Neural progenitor cell (in vitro differentiated cells): ENCODE measurements at regions not wholly inside any gene's neighbourhood (a gene's known extent, or its start where the extent isn't known, plus 50 kb on each side); places are given as distances from the start of the nearest gene placed in this dataset.

Source experiments
- DNase-seq: peaks from one replicate; pipeline ENCODE4 v3.0.0-alpha.2; 2016; ENCODE audit warnings: low spot score
- H2AFZ ChIP-seq: fragments of 200-600 bp; sonication (generic); replicated peaks from 2 replicates; pipeline ENCODE4 v1.6.1; 2016; ENCODE audit warnings: antibody characterized with exemption
- H3F3A ChIP-seq: fragments of 200-600 bp; sonication (generic); 2 replicates; pipeline ENCODE4 v1.6.1; 2016; ENCODE audit warnings: antibody characterized with exemption, low read depth
- H3K27ac ChIP-seq: fragments of 200-600 bp; sonication (generic); 2 replicates; pipeline ENCODE4 v1.5.1; 2016; ENCODE audit warnings: mild to moderate bottlenecking
- H3K27me3 ChIP-seq: fragments of 200-600 bp; sonication (generic); 2 replicates; pipeline ENCODE4 v1.6.1; 2016; ENCODE audit warnings: mild to moderate bottlenecking, moderate library complexity
- H3K36me3 ChIP-seq: fragments of 200-600 bp; sonication (generic); 2 replicates; pipeline ENCODE4 v1.5.1; 2016
- H3K4me1 ChIP-seq: fragments of 200-600 bp; sonication (generic); 2 replicates; pipeline ENCODE4 v1.6.1; 2016; ENCODE audit warnings: mixed run types
- H3K4me2 ChIP-seq: fragments of 200-600 bp; sonication (generic); 2 replicates; pipeline ENCODE4 v1.6.1; 2016
- H3K4me3 ChIP-seq: fragments of 200-600 bp; sonication (generic); 2 replicates; pipeline ENCODE4 v1.5.1; 2016
- H3K79me2 ChIP-seq: fragments of 200-600 bp; sonication (generic); 2 replicates; pipeline ENCODE4 v1.6.1; 2016; ENCODE audit warnings: low read depth
- H3K9ac ChIP-seq: fragments of 200-600 bp; sonication (generic); 2 replicates; pipeline ENCODE4 v1.6.1; 2016
- H3K9me3 ChIP-seq: fragments of 200-600 bp; sonication (generic); 2 replicates; pipeline ENCODE4 v1.5.1; 2016; ENCODE audit warnings: low read depth
- H4K20me1 ChIP-seq: fragments of 200-600 bp; sonication (generic); 2 replicates; pipeline ENCODE4 v1.6.1; 2016; ENCODE audit warnings: low read depth
- H3K27ac Mint-ChIP-seq: 3 replicates; pipeline ENCODE4 v1.8.0; 2021; ENCODE audit warnings: mixed read lengths
- H3K27me3 Mint-ChIP-seq: 2 replicates; pipeline ENCODE4 v1.8.0; 2022; ENCODE audit warnings: low read depth, mild to moderate bottlenecking, inconsistent platforms, moderate library complexity, mixed read lengths; ENCODE audit not compliant: insufficient read depth
- H3K36me3 Mint-ChIP-seq: 3 replicates; pipeline ENCODE4 v1.8.0; 2021; ENCODE audit warnings: mixed read lengths
- H3K4me1 Mint-ChIP-seq: 3 replicates; pipeline ENCODE4 v1.8.0; 2021; ENCODE audit warnings: mixed read lengths
- H3K4me3 Mint-ChIP-seq: 3 replicates; pipeline ENCODE4 v1.8.0; 2021; ENCODE audit warnings: mild to moderate bottlenecking, moderate library complexity, mixed read lengths
- H3K9me3 Mint-ChIP-seq: 3 replicates; pipeline ENCODE4 v1.8.0; 2020; ENCODE audit warnings: mixed read lengths
- CTCF ChIP-seq: fragments of 200-600 bp; sonication (generic); IDR thresholded peaks from 2 replicates; pipeline ENCODE4 v1.5.1; 2017; ENCODE audit warnings: antibody characterized with exemption, mild to moderate bottlenecking
- EZH2 ChIP-seq: fragments of 200-600 bp; sonication (generic); IDR thresholded peaks from 2 replicates; pipeline ENCODE4 v1.6.1; 2017; ENCODE audit warnings: antibody characterized with exemption, mild to moderate bottlenecking, moderate library complexity
- EZH2phosphoT487 ChIP-seq: fragments of 200-600 bp; sonication (generic); IDR thresholded peaks from 2 replicates; pipeline ENCODE4 v1.6.1; 2017; ENCODE audit warnings: antibody characterized with exemption

GRCh38 chr9:17018540-17019196, 116.2 kb upstream of the CNTLN start:
- Histone ChIP-seq H3K27me3 (no peaks in the 10 kb centered on the region), H3K4me1 (no peaks in the 10 kb centered on the region), H3K4me3 (no peak overlapping the region), H3K9me3 (no peaks in the 10 kb centered on the region), H4K20me1 (no peaks in the 10 kb centered on the region), H2AFZ (no peak overlapping the region), H3K27ac (no peak overlapping the region), H3K36me3 (no peaks in the 10 kb centered on the region), H3K4me2 (no peak overlapping the region), H3K79me2 (no peaks in the 10 kb centered on the region), H3K9ac (no peak overlapping the region), H3F3A (no peaks in the 10 kb centered on the region)
- DNase-seq = no peak
- TF ChIP-seq EZH2 = no peak
- no peak for TF ChIP-seq EZH2phosphoT487
- TF ChIP-seq CTCF = no peak
- Mint-ChIP-seq H3K27ac (no peak overlapping the region), H3K4me3 (no peak overlapping the region), H3K4me1 (no peaks in the 10 kb centered on the region), H3K27me3 (peaks cover 4% of the 10 kb centered on the region), H3K9me3 (peaks cover 2% of the 10 kb centered on the region), H3K36me3 (no peaks in the 10 kb centered on the region)

GRCh38 chr9:17017931-17018491, 116.8 kb upstream of the CNTLN start:
- H3K4me3 Mint-ChIP-seq = no peak overlapping the region
- no peaks in the 10 kb centered on the region for H3K36me3 ChIP-seq
- H3K36me3 Mint-ChIP-seq = no peaks in the 10 kb centered on the region
- DNase-seq = no peak
- no peaks in the 10 kb centered on the region for H3K4me1 Mint-ChIP-seq
- H3K4me3 ChIP-seq = no peak overlapping the region
- H3K9me3 ChIP-seq = no peaks in the 10 kb centered on the region
- no peaks in the 10 kb centered on the region for H4K20me1 ChIP-seq
- no peak overlapping the region for H2AFZ ChIP-seq
- TF ChIP-seq EZH2phosphoT487 = no peak
- no peak for TF ChIP-seq EZH2
- no peak for TF ChIP-seq CTCF
- no peak overlapping the region for H3K9ac ChIP-seq
- H3K4me2 ChIP-seq = no peak overlapping the region
- no peaks in the 10 kb centered on the region for H3K4me1 ChIP-seq
- peaks cover 4% of the 10 kb centered on the region for H3K27me3 Mint-ChIP-seq
- H3K27ac Mint-ChIP-seq = no peak overlapping the region
- no peaks in the 10 kb centered on the region for H3F3A ChIP-seq
- H3K79me2 ChIP-seq = no peaks in the 10 kb centered on the region
- no peaks in the 10 kb centered on the region for H3K27me3 ChIP-seq
- no peak overlapping the region for H3K27ac ChIP-seq
- H3K9me3 Mint-ChIP-seq = peaks cover 2% of the 10 kb centered on the region

- no peak for TF ChIP-seq CTCF
- no peak for TF ChIP-seq EZH2
- TF ChIP-seq EZH2phosphoT487 = no peak
- no peak overlapping the region for H2AFZ ChIP-seq
Observed at GRCh38 chr9:17013891-17014290, 120.9 kb upstream of the CNTLN start.

More at GRCh38 chr9:17013891-17014290, 120.9 kb upstream of the CNTLN start:
- DNase-seq = no peak
- Histone ChIP-seq H3K27me3 (no peaks in the 10 kb centered on the region), H4K20me1 (no peaks in the 10 kb centered on the region), H3K36me3 (no peaks in the 10 kb centered on the region), H3K4me1 (no peaks in the 10 kb centered on the region), H3K79me2 (no peaks in the 10 kb centered on the region), H3K9me3 (no peaks in the 10 kb centered on the region), H3F3A (no peaks in the 10 kb centered on the region), H3K4me3 (no peak overlapping the region), H3K27ac (no peak overlapping the region), H3K9ac (no peak overlapping the region), H3K4me2 (no peak overlapping the region)
- no peaks in the 10 kb centered on the region for H3K27me3 Mint-ChIP-seq
- no peak overlapping the region for H3K4me3 Mint-ChIP-seq
- no peaks in the 10 kb centered on the region for H3K36me3 Mint-ChIP-seq
- H3K4me1 Mint-ChIP-seq = peaks cover 3% of the 10 kb centered on the region
- no peak overlapping the region for H3K27ac Mint-ChIP-seq
- H3K9me3 Mint-ChIP-seq = no peaks in the 10 kb centered on the region
